ENCODE measurements at regions not wholly inside any gene's neighbourhood (a gene's known extent, or its start where the extent isn't known, plus 50 kb on each side); places are given as distances from the start of the nearest gene placed in this dataset.

DNA sequence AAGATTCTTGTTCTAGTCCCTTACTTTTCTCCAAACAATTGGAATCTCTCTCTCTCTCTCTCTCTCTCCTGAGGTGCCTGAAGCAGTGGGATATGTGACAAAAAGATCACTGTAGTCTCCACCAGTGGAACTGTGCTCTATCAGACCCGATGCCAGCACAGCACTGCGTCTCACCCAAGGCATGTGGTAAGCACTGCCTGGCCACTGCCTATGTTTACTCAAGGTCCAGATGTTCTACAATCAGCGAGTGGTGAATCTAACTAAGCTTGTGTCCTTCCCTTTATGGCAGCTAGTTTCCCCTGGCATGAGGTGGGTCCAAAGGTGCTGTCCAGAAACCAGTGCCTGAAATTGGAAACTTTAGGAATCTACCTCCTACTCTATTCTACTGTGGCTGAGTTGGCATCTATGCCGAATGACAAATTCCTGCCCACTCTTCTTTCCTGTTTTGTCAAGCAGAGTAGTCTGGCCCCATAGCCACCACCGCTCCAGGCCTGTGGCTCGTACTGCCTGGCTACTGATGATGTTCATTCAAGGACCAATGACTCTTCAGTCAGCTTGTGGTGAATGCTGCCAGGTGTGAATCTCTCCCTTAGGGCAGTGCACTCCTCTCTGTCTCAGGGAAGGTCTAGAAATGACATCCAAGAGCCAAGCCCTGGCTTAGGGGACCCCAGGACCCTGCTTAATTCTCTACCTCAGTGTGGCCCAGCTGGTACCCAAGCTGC lies 416.5 kb downstream of the TEX13C start:
- H3K4me1 ChIP-seq, result no peaks in the 10 kb centered on the region
- H3K27me3 ChIP-seq, result no peaks in the 10 kb centered on the region
- H3K27ac ChIP-seq, result no peak overlapping the region
- H3K4me3 ChIP-seq, result no peak overlapping the region
- H3K9me3 ChIP-seq, result no peaks in the 10 kb centered on the region
- no peak for DNase-seq (ENCODE audit: low spot score in 2 of 2)
- intact Hi-C loops (cut with DNase I), result no loop called here
- TF ChIP-seq CTCF (IDR thresholded peaks at IDR 0.05), result no peak
- H3K36me3 ChIP-seq, result no peaks in the 10 kb centered on the region

DNA sequence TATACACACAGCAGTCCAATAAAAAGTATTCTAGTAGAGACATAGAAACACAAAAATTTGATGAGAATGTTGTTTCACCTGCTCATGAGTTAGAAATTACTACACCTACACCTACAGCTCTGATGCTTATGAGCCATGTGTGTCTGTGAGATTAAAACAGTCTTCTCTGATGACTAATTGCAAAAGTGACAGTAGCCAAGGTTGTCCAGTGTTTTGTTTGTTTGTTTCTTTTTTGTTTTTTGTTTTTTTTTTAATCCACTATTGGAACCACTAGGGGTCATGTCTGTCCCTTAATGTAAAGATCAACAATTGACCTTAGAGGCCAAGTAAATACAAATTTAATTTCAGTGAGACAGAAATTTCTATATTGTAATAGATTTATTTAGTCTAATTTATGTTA lies 423.1 kb downstream of the TEX13C start:
- intact Hi-C loops (cut with DNase I), result no loop called here
- Histone ChIP-seq H3K36me3 (no peaks in the 10 kb centered on the region), H3K4me1 (no peaks in the 10 kb centered on the region), H3K4me3 (no peak overlapping the region), H3K27ac (no peak overlapping the region), H3K9me3 (no peaks in the 10 kb centered on the region), H3K27me3 (no peaks in the 10 kb centered on the region)
- DNase-seq (ENCODE audit: low spot score in 2 of 2), result no peak
- TF ChIP-seq CTCF (IDR thresholded peaks at IDR 0.05), result no peak

DNA sequence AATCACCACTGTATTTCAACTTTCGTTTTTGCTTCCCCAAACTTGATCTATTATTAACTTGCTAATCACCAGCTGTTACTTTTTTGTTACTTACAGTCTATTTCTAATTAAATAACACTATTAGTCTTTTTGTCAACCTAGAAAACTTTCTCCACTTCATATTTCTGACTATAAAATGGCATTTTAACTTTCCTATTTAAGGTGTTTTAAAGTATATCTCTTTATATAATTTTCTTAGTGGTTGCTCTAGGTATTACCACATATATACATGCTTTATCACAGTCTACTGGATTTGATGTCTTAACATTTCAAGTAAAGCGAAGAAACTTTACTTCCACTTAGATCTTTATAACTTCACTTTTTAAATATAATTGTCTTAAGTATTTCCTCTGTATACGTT lies 421.2 kb downstream of the DCAF12L2 start:
- Histone ChIP-seq H3K4me1 (no peaks in the 10 kb centered on the region), H3K9me3 (no peaks in the 10 kb centered on the region), H3K36me3 (no peaks in the 10 kb centered on the region), H3K27me3 (no peaks in the 10 kb centered on the region), H3K4me3 (no peak overlapping the region), H3K27ac (no peak overlapping the region)
- intact Hi-C loops (cut with DNase I), result no loop called here
- no peak for TF ChIP-seq CTCF (IDR thresholded peaks at IDR 0.05)
- DNase-seq (ENCODE audit: low spot score in 2 of 2), result no peak

- H3K4me1 ChIP-seq, result no peaks in the 10 kb centered on the region
- no peaks in the 10 kb centered on the region for H3K36me3 ChIP-seq
- DNase-seq (ENCODE audit: low spot score in 2 of 2), result no peak
- H3K9me3 ChIP-seq, result no peaks in the 10 kb centered on the region
- peak overlapping the region in 1 of 2 donors; percentile 28 for H3K4me3 ChIP-seq
- intact Hi-C loops (cut with DNase I), result no loop called here
- H3K27me3 ChIP-seq, result no peaks in the 10 kb centered on the region
- no peak overlapping the region for H3K27ac ChIP-seq
- no peak for TF ChIP-seq CTCF (IDR thresholded peaks at IDR 0.05)
Measured at GRCh38 chrX:125757794-125758564, 408.1 kb downstream of the DCAF12L2 start.

DNA sequence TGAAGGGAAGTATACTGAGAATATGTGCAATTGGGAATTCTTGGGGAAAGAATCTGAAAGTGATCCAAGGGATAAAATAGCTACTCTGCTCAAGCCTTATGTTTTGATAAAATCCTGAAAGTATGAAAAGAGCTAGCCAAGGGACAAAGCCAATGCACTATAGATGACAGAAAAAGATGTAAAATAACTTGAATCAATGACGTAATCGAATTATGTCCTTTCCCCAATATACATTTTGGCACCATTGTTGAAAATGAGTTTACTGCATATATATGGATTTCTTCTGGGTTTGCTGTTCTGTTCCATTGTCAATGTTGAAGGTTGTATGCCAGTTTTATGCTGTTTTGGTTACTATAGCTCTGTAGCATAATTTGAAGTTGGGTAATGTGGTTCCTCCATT lies 407.3 kb downstream of the DCAF12L2 start:
- Histone ChIP-seq H3K9me3 (peaks cover 0 to 7% of the 10 kb centered on the region in 2 donors), H3K36me3 (no peaks in the 10 kb centered on the region), H3K4me3 (no peak overlapping the region), H3K4me1 (no peaks in the 10 kb centered on the region), H3K27me3 (no peaks in the 10 kb centered on the region), H3K27ac (no peak overlapping the region)
- no peak for DNase-seq (ENCODE audit: low spot score in 2 of 2)
- no peak for TF ChIP-seq CTCF (IDR thresholded peaks at IDR 0.05)
- intact Hi-C loops (cut with DNase I), result no loop called here

All from ascending aorta (tissue), 2 donors.